Amygdala (tissue), 56 donors: ENCODE measurements at regions not wholly inside any gene's neighbourhood (a gene's known extent, or its start where the extent isn't known, plus 50 kb on each side); places are given as distances from the start of the nearest gene placed in this dataset.

ENCODE experiments used
- DNase-seq, 56 donors: peaks; one replicate each; lab custom pipeline; 2025; lab: John Stamatoyannopoulos, UW

DNA sequence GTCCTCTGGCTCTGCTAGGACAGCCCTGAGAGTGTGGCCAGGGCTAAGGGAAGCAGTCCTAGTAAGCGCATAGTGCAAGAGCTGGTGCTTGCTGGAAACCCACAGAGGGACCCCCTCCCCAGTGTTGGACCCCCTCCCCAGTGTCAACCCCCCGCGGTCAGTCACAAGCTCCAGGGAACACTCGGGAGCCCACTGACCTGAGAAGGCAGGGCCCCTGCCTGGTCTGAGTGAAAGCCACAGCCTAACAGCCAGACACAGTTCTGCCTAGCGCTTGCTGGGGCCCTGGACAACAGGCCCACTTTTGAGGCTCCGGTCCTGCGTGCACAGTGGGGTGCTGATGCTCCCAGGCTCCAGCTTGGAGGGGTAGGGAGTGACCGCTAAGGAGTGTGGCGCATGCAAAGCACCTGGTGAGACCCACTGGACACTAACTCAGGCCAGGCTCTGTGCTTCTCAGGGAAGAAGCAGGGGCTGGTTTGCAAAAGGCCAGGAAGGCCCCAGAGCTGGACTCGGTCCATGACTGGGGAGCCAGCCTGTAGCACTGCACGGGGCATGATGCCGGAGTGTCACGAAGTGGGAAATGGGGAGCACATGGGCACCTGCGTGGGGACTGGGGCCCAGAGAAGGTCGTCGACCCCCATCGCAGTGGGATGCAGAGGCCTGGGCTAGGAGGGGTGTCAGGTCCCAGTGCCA is 175.8 kb upstream of the PPP2R2D start:
- DNase-seq = no peak

DNA sequence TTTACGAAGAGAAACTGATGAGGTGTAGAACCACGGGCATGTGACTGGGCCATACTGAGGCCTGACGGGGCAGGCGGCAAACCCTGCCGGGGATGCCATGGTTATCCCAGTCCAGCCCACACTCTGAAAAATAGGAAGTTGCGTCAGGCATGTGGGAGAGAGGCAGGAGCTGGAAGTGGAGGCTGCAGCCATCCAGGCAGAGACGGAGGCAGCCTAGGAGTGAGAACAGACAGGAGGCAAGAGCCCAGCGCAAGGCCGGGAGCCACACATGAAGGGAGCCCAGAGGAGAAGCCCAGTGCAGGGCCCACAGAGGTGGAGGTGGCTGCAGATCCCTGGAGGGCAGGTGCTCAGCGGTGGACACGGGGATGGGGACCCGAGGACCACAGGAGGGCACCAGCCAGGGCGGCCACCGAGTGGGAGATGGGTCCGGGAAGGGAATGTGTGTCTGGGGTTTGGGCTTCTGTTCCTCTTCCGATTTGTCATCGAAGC is 175.2 kb upstream of the PPP2R2D start:
- DNase-seq = no peak

DNA sequence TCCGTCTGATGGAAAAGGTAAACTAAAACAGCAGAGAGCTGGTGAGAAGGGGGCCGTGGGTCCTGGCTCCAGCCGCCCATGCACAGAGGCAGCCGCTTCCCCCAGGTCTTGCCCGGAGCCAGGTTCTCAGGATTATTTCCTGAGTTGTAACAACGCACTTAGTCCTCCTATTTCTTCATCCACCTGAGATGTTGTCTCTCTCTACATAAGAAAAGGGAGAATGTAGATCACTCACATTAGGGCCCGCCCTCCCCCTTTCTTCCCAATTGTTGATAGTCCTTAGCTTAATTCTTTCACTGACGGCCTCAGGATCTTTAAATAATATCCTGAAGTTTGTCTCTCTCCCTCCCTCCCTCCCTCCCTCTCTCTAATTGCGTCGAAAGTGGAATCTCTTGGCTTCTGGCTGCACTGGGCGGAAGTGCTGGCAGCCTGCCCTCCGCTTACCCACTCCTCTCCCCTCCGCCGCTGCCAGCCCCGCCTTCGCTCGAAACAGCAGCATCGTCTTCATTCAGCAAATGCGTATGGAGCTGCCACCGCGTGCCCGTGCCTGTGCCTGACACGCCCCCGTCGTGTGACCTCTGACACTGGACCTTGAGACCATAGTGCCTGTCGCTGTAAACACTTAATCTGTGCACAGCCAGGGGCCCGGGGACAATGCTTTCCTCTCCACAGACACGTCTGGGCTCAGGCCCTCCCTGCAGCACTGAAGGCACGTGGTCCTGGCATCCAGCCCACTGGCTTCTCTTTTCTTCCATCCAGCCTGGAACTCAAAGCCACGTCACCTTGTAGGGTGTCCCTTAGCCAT is 174.5 kb upstream of the PPP2R2D start:
- peak in 23 of 56 donors; percentile 14 to 94 (median 45) for DNase-seq

DNA sequence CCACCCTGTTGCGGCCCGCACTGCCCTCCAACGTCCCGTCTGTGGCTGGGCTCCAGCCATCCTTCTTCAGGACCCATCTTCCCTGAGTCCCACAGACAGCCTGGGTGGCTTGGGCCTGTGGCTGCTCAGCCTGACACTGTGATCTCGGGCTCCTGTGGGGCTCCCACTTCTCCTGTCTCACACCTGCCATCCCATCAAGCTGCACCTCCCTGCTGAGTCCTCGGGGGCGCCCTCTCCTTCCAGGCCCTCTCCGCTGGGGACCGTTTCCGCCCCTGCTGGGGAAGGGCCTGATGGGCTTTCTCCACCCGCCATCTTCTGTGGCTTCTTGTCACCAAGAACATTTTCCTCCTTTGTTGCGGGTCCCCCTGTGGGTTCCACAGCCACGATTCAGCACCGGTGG is 173.8 kb upstream of the PPP2R2D start:
- no peak for DNase-seq

DNA sequence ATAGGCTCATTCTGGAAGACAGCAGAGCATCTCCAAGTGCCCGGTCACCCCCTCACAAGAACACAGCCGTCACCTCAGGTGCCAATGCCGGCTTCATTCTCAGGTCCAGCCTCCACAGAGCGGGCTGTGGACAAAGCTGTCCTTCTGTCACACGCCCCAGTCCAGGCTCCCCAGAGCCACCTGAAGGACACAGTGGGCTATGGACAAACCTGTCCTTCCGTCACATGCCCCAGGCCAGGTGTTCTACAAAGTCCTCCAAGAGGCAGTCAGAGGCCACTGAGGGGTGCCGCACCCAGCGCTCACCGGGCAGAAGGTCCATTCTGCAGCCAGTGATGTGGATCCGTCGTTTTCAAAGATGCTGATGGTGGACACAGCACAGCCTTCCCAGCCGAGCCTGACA is 173.2 kb upstream of the PPP2R2D start:
- no peak for DNase-seq

DNA sequence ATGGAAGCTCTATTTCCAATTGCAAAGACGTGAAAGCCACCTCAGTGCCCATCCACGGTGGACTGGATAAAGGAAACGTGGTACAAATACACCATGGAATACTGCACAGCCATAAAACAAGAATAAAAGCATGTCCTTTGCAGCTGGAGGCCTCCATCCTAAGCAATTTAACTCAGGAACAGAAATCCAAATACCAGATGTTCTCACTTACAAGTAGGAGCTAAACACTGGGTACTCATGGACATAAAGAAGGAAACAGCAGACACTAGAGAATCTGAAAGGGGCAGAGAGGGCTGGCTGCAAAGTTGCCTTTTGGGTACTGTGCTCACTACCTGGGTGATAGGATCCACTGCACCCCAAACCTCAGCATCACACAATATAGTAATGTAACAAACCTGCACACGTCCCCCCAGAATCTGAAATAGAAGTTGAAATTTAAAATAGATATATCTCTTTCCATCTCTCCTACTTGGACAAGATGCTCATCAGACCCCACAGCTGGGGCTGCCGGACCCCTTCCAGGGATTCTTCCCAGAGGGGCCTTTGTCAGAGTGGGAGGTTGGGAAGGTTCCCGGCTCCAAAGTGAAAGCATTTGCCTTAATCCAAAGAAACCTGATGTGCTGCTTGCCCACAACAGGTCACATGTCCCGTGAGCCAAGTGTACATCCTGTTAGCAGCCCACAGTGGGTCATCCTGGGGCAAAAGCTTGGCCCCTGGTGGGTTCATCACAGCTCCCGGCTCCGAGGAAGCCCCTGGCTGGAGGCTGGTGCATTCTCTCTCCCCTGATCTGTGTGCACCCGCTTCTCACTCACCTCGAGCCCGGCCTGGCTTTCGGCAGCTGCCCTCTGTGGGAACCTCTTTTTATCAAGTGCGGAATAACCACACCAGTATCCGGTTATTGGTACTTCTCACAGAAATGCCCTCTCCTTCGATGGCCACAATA is 172.3 kb upstream of the PPP2R2D start:
- DNase-seq = no peak

DNA sequence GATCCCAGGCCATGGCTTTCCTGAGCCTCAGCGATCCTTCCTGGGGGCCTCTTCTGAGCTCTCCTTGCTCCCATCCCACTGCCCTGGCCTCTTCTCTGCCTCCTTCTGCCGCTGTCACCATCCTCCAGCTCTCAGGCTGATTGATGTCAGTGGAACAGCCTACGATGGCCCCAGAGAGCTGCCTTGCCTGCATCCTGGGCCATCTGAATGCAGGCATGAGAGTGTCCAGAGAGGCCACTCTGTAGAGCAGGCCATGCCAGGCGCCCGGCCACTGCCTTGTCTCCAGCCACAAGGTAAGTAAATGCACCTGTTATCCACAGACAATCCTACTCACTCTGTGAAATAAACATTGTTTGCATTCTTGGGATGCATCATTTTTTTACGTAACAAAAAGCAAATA is 171.4 kb upstream of the PPP2R2D start:
- no peak for DNase-seq

DNA sequence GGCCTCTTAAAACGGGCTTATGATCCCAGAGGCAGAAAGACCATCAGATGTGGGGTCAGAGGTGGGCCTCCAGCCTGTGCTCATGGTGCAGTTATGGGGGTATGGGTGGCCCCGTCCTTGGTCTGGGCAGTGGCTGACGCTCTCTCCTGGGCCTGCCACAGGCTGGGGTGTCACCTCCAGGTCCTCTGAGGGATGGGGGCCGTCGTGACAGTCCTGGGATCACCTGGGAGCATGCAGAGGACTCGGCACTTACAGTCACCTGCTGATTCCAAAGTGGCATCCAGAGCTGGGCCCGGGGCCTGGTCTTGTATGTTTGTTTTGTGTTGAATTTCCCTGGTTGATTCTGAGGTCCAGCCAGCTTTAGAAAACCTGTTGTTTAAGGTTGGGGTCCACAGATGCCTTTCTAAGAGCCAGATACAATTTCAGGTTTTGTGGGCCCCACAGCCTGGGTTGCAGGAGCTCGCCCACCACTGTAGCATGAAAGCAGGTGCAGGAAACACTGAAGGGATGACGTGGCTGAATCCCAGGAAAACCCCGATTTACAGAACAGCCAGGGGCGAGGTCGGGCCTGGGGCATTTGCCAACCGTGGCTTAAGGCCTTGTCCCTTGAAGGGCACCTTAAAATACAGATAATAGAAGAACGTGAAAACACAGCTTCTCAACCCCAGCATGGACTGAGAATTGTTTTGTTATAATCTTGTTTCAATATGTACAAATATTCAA is 170.7 kb upstream of the PPP2R2D start:
- DNase-seq = no peak

DNA sequence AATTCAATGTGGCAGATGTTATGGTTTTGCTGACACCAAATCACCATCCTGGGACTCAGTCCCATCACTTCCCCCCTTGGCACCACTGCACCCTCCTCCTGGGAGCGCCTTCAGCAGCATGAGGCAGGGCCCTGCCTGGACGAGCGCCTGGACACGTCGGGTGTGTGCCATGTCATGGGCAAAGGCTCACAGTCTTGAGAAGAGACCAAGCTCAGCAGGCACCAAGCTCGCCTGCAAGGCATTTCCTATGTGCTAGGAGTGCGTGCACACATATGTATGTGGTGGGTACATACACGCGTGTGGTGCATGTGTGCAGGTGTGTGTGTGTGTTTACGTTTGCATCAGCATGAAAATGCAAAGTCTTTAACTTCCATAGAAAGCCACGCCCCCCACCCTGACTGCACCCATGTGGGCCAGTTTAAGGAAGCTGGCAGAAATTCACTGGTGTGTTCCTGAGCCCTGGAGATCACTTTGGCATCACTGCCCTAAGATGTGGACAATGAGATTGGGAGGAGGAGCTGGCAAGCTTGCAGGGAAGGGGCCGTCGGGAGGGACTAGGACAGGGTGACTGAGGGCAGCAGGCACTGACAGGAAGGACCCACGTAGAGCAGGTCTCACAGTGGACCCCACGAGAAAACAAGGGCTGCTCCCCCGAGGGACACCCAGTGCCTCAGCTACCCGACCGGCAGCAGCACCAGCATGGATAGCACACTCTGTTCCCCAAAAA is 169.9 kb upstream of the PPP2R2D start:
- DNase-seq = no peak

DNA sequence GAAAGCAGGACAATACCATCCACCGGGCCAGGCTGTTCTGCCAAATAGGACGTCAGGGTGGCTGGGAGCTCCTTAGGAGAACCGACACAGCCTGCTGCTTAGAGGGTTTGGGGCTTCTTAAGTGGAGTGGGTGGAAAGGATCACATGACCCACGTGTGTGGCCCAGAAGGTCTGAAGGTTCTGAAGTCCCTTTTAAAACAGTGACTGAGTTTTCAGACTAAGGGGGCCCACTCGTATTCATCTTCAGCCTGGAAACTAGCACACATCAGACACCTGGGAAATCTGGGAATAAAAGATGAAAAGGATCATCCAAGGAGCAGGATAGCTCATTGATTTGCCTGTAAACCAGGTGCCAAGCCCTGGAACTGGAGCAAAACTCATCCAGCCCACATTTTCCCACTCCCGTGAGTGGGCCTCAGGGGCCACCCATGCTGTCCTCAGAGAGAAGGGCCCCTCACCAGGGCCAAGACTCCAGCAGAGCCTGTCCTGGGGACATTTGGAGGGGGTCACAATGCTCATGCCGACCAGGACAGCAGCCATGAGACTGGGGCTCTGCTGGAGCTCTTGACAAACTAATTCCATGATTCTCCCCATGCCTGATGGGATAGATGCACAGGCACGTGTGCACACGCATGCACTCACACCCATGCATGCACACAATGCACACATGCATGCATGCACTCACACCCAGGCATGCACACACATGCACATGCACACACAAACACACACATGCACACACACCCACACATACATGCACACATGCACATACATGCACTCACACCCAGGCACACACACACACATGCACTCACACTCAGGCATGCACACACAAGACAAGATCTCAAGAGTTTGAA is 168.8 kb upstream of the PPP2R2D start:
- DNase-seq = no peak

DNA sequence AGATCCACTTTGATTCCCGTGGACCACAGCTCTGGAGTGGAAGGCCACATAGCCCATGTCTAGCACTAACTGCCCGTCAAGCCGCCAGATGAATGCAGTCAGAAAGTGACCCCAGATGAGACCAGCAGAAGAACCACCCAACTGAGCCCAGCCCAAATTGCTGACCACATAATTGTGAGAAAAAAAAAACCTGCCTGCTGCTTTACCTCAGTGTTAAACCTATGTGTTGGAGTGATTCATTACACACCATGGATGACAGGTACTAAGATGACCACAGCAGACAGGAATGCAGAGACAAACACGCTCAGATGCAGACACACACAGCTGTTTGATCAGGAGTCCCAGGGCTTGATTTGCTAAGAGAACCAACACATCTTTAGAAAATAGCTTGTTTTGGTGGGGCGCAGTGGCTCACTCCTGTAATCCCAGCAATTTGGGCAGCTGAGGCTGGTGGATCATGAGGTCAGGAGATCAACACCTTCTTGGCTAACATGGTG is 168.1 kb upstream of the PPP2R2D start:
- DNase-seq = no peak

DNA sequence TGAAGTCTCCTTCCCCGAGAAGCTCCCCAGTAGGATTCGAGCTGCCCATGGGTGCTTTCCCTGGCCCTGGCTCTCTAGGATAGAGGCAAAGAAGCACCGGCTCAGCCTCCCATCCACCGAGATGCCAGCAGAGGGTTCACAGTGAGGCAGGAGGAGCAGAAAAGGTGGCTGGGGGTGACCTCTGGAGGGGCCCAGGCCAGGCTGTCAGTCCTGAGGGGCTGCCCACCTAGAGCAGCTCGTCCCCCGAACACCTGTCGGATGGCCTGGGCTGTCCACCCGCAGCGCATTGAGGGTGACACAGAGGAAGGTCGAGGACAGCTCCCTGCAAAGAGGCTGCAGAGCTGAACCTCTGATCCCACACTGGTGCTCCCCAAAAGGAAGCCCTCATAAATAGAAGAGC is 167.2 kb upstream of the PPP2R2D start:
- DNase-seq = no peak

DNA sequence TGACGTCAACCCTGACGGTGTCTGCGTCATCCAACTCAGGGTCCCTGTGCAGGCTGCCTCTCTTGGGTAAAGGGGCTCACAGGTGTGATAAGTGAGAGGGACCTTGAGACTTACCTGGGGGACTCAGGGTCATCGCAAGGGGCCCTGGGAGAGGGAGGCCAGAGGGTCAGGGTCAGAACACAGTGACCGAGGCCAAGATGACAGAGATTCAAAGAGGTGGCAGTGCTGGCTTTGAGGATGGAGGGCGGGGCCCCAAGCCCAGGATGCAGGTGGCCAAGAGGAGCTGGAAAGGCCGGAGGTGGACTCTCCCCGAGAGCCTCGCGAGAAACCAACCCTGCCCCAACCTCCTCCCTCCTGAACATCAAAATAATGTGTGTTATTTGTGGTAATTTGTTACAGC is 165.2 kb upstream of the PPP2R2D start:
- DNase-seq = no peak

DNA sequence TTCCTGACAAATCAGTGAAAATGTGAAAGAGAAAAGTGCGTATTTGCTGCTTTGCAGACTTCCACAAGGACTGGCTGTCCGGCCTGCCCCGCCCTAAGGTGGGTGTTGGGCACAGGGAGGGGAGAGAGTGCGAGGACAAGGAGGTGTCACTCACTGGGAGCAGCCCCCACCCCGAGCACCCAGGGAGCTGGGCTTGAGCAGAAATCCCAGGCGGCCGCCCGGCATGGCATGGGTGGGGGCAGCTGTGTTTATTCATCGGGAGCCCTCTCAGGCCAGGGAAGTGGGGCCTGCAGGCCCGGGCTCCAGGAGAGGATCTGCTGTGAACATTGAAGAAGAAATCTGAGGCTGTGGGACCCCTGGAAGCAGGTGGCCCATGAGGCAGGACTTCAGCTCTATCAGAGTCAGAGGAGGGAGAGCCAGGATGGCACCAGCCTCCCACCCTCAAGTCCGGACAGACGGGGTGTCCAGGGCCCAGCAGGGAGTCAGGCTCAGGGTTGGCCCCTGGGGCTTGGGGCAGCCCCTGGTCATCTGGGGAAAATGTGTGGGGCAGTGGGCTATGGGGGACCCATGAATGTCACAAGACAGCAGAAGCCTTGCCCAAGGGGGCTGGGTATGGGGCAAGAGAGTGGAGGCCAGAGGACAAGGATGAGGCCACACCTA is 164.4 kb upstream of the PPP2R2D start:
- no peak for DNase-seq

DNA sequence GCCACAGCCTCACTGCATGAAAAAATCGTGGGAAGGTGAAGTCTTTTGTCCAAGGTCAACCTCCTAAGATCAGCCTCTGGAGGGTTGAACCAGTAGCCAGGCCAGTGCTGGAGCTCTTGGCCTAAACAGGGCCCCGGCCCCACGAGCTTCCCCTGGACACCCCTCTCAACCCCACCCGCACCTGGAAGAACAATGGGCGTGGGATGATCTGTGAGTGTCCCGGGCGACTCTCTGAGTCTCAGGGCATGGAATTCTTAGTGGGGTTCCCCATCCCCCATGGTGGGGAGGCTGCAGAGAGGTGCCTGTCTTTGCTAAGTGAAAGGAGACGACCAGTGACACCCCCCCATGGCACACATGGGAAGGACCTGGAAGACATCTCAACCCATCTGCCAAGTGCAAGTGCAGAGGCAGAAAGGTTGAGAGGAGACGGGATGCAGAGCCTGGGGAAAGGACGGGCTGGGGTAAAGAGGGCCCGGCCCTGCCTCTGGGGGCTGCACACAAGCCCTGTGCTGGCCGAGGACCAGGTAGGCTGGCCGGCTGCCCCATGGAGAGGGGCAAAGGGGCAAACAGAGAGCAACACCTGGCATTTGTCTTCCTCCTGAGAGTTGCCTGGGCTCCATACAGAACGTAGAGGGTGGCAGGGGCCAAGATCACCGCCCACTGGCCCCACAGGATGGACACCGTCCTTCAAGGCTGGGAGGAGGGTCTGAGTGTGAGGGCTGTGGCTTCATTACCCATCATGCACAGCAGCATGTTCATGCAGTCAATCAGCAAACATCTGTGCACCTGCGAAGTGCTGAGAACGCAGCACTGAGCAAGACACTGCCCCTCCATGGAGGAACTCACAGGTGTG is 163.0 kb upstream of the PPP2R2D start:
- DNase-seq = no peak

DNA sequence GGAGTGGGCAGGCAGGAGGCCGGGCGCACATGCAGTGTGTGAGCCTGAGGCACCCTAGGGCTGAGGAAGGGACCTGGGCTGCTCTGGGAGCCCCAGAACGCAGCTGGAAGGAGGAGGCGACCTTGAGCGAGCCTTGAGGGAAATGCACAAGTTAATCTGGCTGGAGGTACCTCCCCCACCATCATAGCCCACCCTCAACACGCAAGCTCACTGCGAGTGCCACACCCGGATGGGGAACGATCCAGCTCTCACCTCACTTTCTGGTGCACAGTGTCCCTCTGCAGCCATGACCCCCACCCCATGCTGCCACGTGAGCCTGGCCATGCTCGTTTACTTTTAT is 162.4 kb upstream of the PPP2R2D start:
- DNase-seq = no peak

DNA sequence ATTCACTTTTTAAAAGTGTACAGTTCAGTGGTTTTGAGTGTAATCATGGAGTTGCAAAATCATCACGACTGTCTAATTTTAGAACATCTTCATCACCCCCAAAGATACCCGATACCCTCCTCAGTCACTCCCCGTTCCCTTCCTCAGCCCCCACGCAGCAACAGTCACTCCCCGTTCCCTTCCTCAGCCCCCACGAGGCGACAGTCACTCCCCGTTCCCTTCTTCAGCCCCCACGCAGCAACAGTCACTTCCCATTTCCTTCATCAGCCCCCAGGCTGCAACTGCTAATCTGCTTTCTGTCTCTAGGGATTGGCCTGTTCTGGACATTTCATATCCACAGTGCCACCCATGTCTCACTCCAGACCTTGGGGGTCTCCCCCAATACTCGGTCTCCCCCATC is 161.6 kb upstream of the PPP2R2D start:
- DNase-seq = peak in 11 of 56 donors; percentile 17 to 53 (median 22)
